Naive thymus-derived CD4-positive, alpha-beta T cell (primary cell): ENCODE measurements at regions not wholly inside any gene's neighbourhood (a gene's known extent, or its start where the extent isn't known, plus 50 kb on each side); places are given as distances from the start of the nearest gene placed in this dataset.
"Not testable (repeated sequence)": the region's sequence is repeated elsewhere in the genome, so short reads cannot be mapped to it uniquely, and the experiment has no call there.

Source experiments
- ATAC-seq: fragments of 150-1000 bp; cut with Tn5 transposase; 2 replicates; pipeline ENCODE4 v1.10.0; 2021; ENCODE audit warnings: mild to moderate bottlenecking, moderate library complexity
- CTCF ChIA-PET: fragments of 350-600 bp; sonication (Branson Sonifier 250); formaldehyde crosslinking; loops from one replicate; lab custom pipeline; 2021; ENCODE audit warnings: antibody characterized with exemption; lab: Charles Lee
- POLR2A ChIA-PET: fragments of 350-600 bp; sonication (Branson Sonifier 250); formaldehyde crosslinking; loops from one replicate; lab custom pipeline; 2021; ENCODE audit warnings: antibody characterized with exemption, inconsistent platforms; lab: Charles Lee
- DNase-seq, 9 donors: peaks; one replicate each; pipeline versions ENCODE4 v3.0.0 to v3.0.0-alpha.2; 2020 to 2022; ENCODE audit warnings: mixed read lengths in 1 of 9
- H3K27ac ChIP-seq: one replicate; pipeline ENCODE4 v1.7.0; 2013; ENCODE audit warnings: mild to moderate bottlenecking, low read depth, low read length, moderate library complexity
- H3K27me3 ChIP-seq, 2 donors: one replicate each; pipeline ENCODE4 v1.7.0; 2013; ENCODE audit warnings: low read length in 2 of 2, mild to moderate bottlenecking in 2 of 2, moderate library complexity in 2 of 2; ENCODE audit not compliant: control insufficient read depth in 2 of 2, insufficient read depth in 2 of 2
- H3K36me3 ChIP-seq, 3 experiments: 1 replicate in 2 of 3; 2 replicates in 1 of 3; pipeline ENCODE4 v1.7.0; 2013; ENCODE audit warnings: low read length in 3 of 3, mild to moderate bottlenecking in 3 of 3, moderate library complexity in 1 of 3; ENCODE audit not compliant: insufficient read depth in 3 of 3, control insufficient read depth in 2 of 3
- H3K4me1 ChIP-seq, 2 donors: one replicate each; pipeline ENCODE4 v1.7.0; 2013; ENCODE audit warnings: low read length in 2 of 2, mild to moderate bottlenecking in 2 of 2, moderate library complexity in 1 of 2; ENCODE audit not compliant: control insufficient read depth in 2 of 2, insufficient read depth in 2 of 2
- H3K4me3 ChIP-seq: 2 replicates; pipeline ENCODE4 v1.7.0; 2013; ENCODE audit warnings: mild to moderate bottlenecking, low read length
- H3K9me3 ChIP-seq, 3 experiments: 1 replicate in 2 of 3; 2 replicates in 1 of 3; pipeline ENCODE4 v1.7.0; 2013; ENCODE audit warnings: low read length in 3 of 3; ENCODE audit not compliant: control insufficient read depth in 2 of 3
- H3K27ac Mint-ChIP-seq, 9 donors: one replicate each; pipeline ENCODE4 v1.8.0; 2020 to 2022; ENCODE audit warnings: mixed read lengths in 9 of 9, mild to moderate bottlenecking in 8 of 9, moderate library complexity in 5 of 9, inconsistent platforms in 2 of 9
- H3K27me3 Mint-ChIP-seq, 5 donors: one replicate each; pipeline ENCODE4 v1.8.0; 2021 to 2022; ENCODE audit warnings: mixed read lengths in 5 of 5, mild to moderate bottlenecking in 1 of 5
- H3K36me3 Mint-ChIP-seq, 5 donors: one replicate each; pipeline ENCODE4 v1.8.0; 2020 to 2022; ENCODE audit warnings: mixed read lengths in 5 of 5, mild to moderate bottlenecking in 3 of 5, inconsistent platforms in 1 of 5
- H3K4me1 Mint-ChIP-seq, 7 donors: one replicate each; pipeline ENCODE4 v1.8.0; 2020 to 2022; ENCODE audit warnings: mixed read lengths in 7 of 7, mild to moderate bottlenecking in 3 of 7, inconsistent platforms in 1 of 7
- H3K4me3 Mint-ChIP-seq, 10 donors: one replicate each; pipeline ENCODE4 v1.8.0; 2020 to 2022; ENCODE audit warnings: mild to moderate bottlenecking in 10 of 10, mixed read lengths in 10 of 10, moderate library complexity in 6 of 10, inconsistent platforms in 2 of 10
- H3K9me3 Mint-ChIP-seq, 11 donors: one replicate each; pipeline ENCODE4 v1.8.0; 2020 to 2022; ENCODE audit warnings: mixed read lengths in 11 of 11, mild to moderate bottlenecking in 4 of 11, inconsistent platforms in 1 of 11, moderate library complexity in 1 of 11
- intact Hi-C, 2 donors: fragments of 100-400 bp; cut with micrococcal nuclease; formaldehyde crosslinking; loops; one replicate each; pipeline ENCODE4 v1.15.1; 2023

DNA sequence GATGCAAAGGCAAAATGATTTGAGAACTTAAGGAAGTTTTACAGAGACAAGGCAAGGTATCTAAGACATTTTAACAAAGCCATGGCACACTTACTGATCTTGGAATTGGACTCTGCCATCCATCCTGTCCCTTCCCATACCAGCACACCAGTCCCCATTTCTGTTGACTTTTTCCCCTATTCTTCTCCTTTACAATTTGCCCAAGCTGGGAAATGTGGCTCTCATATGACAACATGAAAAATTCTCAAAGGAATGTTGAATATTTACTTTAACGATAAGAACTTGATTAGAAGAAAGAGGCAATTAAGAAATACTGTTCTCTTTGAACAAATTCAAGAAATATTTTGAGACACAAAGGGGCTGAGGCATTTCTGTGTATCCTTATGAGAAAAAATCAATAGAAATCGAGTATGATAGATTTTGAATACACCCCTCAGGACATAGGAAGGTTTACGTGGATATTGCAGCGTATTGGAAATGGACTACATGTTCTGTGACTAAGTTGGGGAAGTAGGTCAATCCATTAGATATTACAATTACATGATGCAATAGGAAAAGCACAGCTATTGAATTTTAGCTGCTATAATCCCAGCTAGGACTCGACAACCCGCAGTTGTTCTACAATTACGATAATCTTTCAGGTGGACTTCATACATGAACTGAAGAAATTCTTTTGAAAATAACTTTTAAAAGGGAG, 201.6 kb downstream of the TRIB2 start:
- Mint-ChIP-seq H3K27ac (no peak overlapping the region), H3K9me3 (peaks cover 0 to 3% (median 0%) of the 10 kb centered on the region in 11 donors), H3K4me1 (no peaks in the 10 kb centered on the region), H3K36me3 (no peaks in the 10 kb centered on the region), H3K4me3 (no peak overlapping the region), H3K27me3 (peaks cover 0 to 32% (median 9%) of the 10 kb centered on the region in 5 donors)
- intact Hi-C loops: no loop called here
- Histone ChIP-seq H3K4me1 (no peaks in the 10 kb centered on the region), H3K27me3 (no peaks in the 10 kb centered on the region), H3K9me3 (no peaks in the 10 kb centered on the region), H3K27ac (no peak overlapping the region), H3K36me3 (no peaks in the 10 kb centered on the region), H3K4me3 (no peak overlapping the region)
- ChIA-PET POLR2A (no interaction called here), CTCF (interaction anchor here (1.0 kb wide), 1 partner anchor 13 kb away, joined by 5 read pairs; no protein-coding TSS in a partner anchor)
- DNase-seq: no peak
- ATAC-seq: no peak

DNA sequence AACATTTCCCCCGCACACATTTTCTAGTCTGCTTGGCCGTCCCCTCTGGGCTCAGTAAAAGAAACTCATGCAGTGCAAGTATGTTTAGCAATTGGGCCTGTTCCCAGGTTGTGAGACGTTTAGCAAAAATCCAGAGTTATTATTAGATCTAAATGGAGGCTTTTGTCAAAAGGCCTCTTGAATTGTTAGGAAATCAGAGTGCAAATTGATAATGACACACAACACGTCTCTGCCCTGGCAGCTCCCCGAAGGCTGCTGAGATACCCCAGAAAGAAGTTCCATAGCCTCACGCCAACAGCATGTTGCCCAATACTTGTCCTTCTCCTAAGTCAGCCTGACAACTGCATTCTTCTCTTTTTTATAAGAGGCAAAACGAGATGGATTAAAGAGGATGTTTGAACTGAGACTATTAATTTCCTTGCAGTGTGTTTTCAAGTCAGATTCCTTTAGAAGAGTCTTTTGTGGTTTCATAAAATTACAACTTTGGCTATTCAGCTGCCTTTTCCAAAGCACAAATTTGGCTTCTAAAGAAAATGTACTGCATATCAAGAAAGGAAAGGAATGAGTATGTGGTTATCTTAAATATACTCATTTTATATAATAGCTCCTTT, 202.2 kb downstream of the TRIB2 start:
- intact Hi-C loops: no loop called here
- H3K27ac ChIP-seq: no peak overlapping the region
- Mint-ChIP-seq H3K36me3 (no peaks in the 10 kb centered on the region), H3K4me1 (no peaks in the 10 kb centered on the region), H3K27me3 (peaks cover 0 to 28% (median 9%) of the 10 kb centered on the region in 5 donors), H3K4me3 (no peak overlapping the region), H3K27ac (no peak overlapping the region), H3K9me3 (peaks cover 0 to 3% (median 0%) of the 10 kb centered on the region in 11 donors)
- DNase-seq (no peak), ATAC-seq (no peak)
- H3K27me3 ChIP-seq: no peaks in the 10 kb centered on the region
- no peaks in the 10 kb centered on the region for H3K36me3 ChIP-seq
- POLR2A ChIA-PET: no interaction called here
- no peaks in the 10 kb centered on the region for H3K4me1 ChIP-seq
- CTCF ChIA-PET: interaction anchor here (1.0 kb wide), 1 partner anchor 12 kb away, joined by 5 read pairs; no protein-coding TSS in a partner anchor
- no peaks in the 10 kb centered on the region for H3K9me3 ChIP-seq
- H3K4me3 ChIP-seq: no peak overlapping the region

DNA sequence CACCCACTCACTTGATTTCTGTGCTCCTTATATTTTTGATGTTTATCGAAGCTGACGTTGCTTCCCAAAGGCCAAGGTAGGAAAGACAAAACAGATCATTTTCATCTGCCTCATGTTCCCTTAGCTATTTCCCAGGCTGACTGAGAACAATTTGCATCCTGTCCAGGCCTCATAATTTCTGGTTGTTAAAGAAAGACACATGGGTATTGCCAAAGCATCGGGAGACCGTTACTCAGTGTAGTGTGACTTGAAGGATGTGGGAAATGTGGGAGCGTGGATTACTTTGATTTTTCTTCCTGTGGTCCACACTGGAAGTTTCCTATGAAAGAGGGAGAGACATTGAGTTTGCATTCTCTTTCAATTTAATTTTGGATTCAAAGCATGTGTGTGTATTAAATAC, 204.6 kb downstream of the TRIB2 start:
- ATAC-seq (no peak), DNase-seq (no peak)
- H3K9me3 Mint-ChIP-seq: peaks cover 0 to 3% (median 0%) of the 10 kb centered on the region in 11 donors
- H3K4me1 Mint-ChIP-seq: no peaks in the 10 kb centered on the region
- H3K4me3 Mint-ChIP-seq: no peak overlapping the region
- Histone ChIP-seq H3K27me3 (no peaks in the 10 kb centered on the region), H3K9me3 (no peaks in the 10 kb centered on the region), H3K4me1 (no peaks in the 10 kb centered on the region), H3K36me3 (no peaks in the 10 kb centered on the region), H3K27ac (no peak overlapping the region), H3K4me3 (no peak overlapping the region)
- ChIA-PET POLR2A (no interaction called here), CTCF (interaction anchor here (1.6 kb wide), 2 partner anchors 9 to 86 kb away, joined by 4 to 8 read pairs; no protein-coding TSS in a partner anchor)
- no peak overlapping the region for H3K27ac Mint-ChIP-seq
- intact Hi-C loops: no loop called here
- H3K36me3 Mint-ChIP-seq: no peaks in the 10 kb centered on the region
- peaks cover 0 to 20% (median 6%) of the 10 kb centered on the region in 5 donors for H3K27me3 Mint-ChIP-seq

DNA sequence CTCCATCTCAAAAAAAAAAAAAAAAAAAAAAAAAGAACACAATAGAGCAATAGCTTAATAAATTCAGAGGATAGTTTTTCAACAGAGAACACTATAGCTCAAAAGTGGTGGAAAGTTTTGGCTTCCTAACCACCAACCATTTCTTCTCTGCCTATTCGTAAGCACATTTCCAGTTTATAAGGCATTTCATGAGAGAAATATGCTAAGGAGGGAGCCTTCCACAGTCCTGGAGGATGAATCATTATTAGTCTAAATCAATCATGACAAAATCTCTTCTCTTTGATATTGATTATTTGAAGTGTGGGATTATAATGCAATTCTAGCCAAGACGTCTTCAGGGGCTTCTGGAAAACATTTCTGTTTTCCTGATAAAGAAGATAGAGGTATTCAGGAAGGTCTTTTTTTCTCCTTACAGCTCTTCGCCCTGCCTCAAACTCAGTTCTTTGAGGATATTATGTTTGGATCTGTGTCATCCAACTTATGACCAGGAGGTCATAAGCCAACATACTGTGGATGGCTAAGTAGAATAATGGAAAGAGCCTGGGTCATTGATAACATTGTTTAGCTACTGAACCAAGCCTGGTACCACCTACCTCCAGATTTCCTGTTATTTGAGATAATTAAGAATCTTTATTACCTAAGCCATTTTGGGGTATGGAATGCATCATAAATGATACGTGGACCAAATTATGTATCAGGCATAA, 207.3 kb downstream of the TRIB2 start:
- H3K9me3 ChIP-seq: no peaks in the 10 kb centered on the region

DNA sequence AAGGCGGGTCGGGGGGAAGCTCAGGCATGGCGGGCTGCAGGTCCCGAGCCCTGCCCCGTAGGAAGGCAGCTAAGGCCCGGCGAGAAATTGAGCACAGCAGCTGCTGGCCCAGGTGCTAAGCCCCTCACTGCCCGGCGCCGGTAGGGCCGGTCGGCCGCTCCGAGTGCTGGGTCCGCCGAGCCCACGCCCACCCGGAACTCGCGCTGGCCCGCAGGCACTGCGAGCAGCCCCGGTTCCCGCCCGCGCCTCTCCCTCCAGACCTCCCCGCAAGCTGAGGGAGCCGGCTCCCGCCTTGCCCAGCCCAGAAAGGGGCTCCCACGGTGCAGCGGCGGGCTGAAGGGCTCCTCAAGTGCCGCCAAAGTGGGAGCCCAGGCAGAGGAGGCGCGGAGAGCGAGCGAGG, 209.9 kb downstream of the TRIB2 start:
- Mint-ChIP-seq H3K4me1 (peaks cover 0 to 12% (median 7%) of the 10 kb centered on the region in 7 donors), H3K27me3 (peaks cover 0 to 28% (median under 1%) of the 10 kb centered on the region in 5 donors)
- H3K4me3 ChIP-seq, H3K27ac ChIP-seq, H3K4me3 Mint-ChIP-seq, H3K9me3 ChIP-seq, CTCF ChIA-PET, DNase-seq, H3K36me3 ChIP-seq, H3K36me3 Mint-ChIP-seq, H3K9me3 Mint-ChIP-seq, H3K27me3 ChIP-seq, H3K27ac Mint-ChIP-seq, ATAC-seq, H3K4me1 ChIP-seq, POLR2A ChIA-PET, intact Hi-C loops: not testable (repeated sequence)

More for the DNA sequence above, 207.3 kb downstream of the TRIB2 start:
- no peak overlapping the region for H3K4me3 ChIP-seq
- Mint-ChIP-seq H3K9me3 (peaks cover 0 to 3% (median 0%) of the 10 kb centered on the region in 11 donors), H3K4me3 (no peak overlapping the region), H3K36me3 (no peaks in the 10 kb centered on the region), H3K4me1 (peaks cover 0 to 7% (median 6%) of the 10 kb centered on the region in 7 donors), H3K27me3 (peaks cover 0 to 20% (median 6%) of the 10 kb centered on the region in 5 donors), H3K27ac (no peak overlapping the region)
- H3K36me3 ChIP-seq: no peaks in the 10 kb centered on the region
- ChIA-PET CTCF (interaction anchor here (0.7 to 0.9 kb wide), 2 partner anchors 12 to 208 kb away, joined by 3 read pairs; no protein-coding TSS in a partner anchor), POLR2A (no interaction called here)
- ATAC-seq: no peak
- H3K4me1 ChIP-seq: no peaks in the 10 kb centered on the region
- no peak for DNase-seq
- intact Hi-C loops: no loop called here
- H3K27ac ChIP-seq: no peak overlapping the region
- H3K27me3 ChIP-seq: no peaks in the 10 kb centered on the region

DNA sequence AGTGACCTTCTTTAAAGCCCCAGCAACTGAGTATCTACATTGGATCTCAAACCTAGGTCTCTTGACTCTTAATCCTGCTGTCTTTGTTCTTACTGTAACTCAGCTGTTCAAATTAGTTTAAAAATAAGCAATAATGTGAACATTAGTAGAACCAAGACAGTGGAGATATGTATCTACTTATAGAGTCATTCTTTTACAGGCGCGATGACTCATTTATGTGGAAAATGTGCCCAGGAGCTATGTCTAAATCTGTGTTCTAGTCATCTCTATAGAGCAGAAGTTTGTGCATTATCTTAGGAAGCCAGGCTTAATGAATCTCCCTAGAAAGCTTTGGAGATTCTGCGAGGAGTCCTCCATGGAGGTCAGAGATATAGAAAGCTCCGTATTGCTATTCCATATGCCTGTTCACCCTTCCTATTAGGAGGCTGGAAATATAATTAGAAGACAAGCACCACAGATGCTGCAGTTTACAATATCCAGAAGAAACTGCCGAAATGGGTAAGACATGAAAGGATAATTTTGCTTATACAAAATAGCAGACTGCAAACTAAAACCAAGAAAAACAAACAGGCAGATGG, 211.6 kb downstream of the TRIB2 start:
- no peak overlapping the region for H3K27ac Mint-ChIP-seq
- H3K27me3 Mint-ChIP-seq: peaks cover 0 to 32% (median 0%) of the 10 kb centered on the region in 5 donors
- H3K36me3 Mint-ChIP-seq: no peaks in the 10 kb centered on the region
- H3K9me3 Mint-ChIP-seq: no peaks in the 10 kb centered on the region
- H3K36me3 ChIP-seq: no peaks in the 10 kb centered on the region
- intact Hi-C loops: no loop called here
- peaks cover 0 to 12% (median 7%) of the 10 kb centered on the region in 7 donors for H3K4me1 Mint-ChIP-seq
- ATAC-seq: no peak
- H3K4me3 ChIP-seq: no peak overlapping the region
- POLR2A ChIA-PET: interaction anchor here (2.2 kb wide), 1 partner anchor 207 kb away, joined by 7 read pairs; no protein-coding TSS in a partner anchor
- no peaks in the 10 kb centered on the region for H3K9me3 ChIP-seq
- no peak overlapping the region for H3K4me3 Mint-ChIP-seq
- CTCF ChIA-PET: interaction anchor here (1.0 to 2.1 kb wide), 2 partner anchors 199 to 207 kb away, joined by 4 to 5 read pairs; no protein-coding TSS in a partner anchor
- H3K4me1 ChIP-seq: no peaks in the 10 kb centered on the region
- DNase-seq: no peak
- no peak overlapping the region for H3K27ac ChIP-seq
- no peaks in the 10 kb centered on the region for H3K27me3 ChIP-seq
